B cell (primary cell): ENCODE measurements at regions not wholly inside any gene's neighbourhood (a gene's known extent, or its start where the extent isn't known, plus 50 kb on each side); places are given as distances from the start of the nearest gene placed in this dataset.

Experiments used
- ATAC-seq: fragments of 200-7000 bp; cut with Tn5 transposase; one replicate; pipeline ENCODE4 v1.10.0; 2021; ENCODE audit warnings: low read depth, mild to moderate bottlenecking, moderate number of reproducible peaks, moderate library complexity
- CTCF ChIA-PET: fragments of 350-600 bp; sonication (Branson Sonifier 250); formaldehyde crosslinking; loops from one replicate; lab custom pipeline; 2021; ENCODE audit warnings: antibody characterized with exemption, inconsistent platforms; lab: Charles Lee
- POLR2A ChIA-PET: fragments of 350-600 bp; sonication (Branson Sonifier 250); formaldehyde crosslinking; loops from one replicate; lab custom pipeline; 2021; ENCODE audit warnings: antibody characterized with exemption; lab: Charles Lee
- DNase-seq: peaks from one replicate; pipeline ENCODE4 v3.0.0; 2013
- H2AFZ ChIP-seq: 2 replicates; pipeline ENCODE4 v1.6.1; 2012; ENCODE audit warnings: mild to moderate bottlenecking, low read depth, low read length; ENCODE audit not compliant: insufficient read depth, poor library complexity, severe bottlenecking
- H3K27ac ChIP-seq, 2 donors: 1 replicate in 1 of 2; 2 replicates in 1 of 2; pipeline ENCODE4 v1.5.1; 2012 to 2013; ENCODE audit warnings: low read length in 2 of 2, mild to moderate bottlenecking in 2 of 2, moderate library complexity in 1 of 2
- H3K27me3 ChIP-seq, 4 experiments: fragments of 200-600 bp in 1 of 4; sonication (generic) in 1 of 4; replicated peaks in 1 of 4; 1 replicate in 2 of 4; 2 replicates in 2 of 4; pipeline versions ENCODE4 v1.6.1 to v1.7.0; 2013 to 2016; ENCODE audit warnings: low read length in 3 of 4, mild to moderate bottlenecking in 2 of 4, mixed read lengths in 1 of 4, moderate library complexity in 1 of 4; ENCODE audit not compliant: insufficient read depth in 4 of 4, control insufficient read depth in 3 of 4; ENCODE audit errors: control extremely low read depth in 1 of 4
- H3K36me3 ChIP-seq, 2 experiments: replicated peaks in 1 of 2; 1 replicate in 1 of 2; 2 replicates in 1 of 2; pipeline versions ENCODE4 v1.6.1 to v1.7.1; 2013; ENCODE audit warnings: low read length in 1 of 2; ENCODE audit not compliant: insufficient read depth in 2 of 2, control insufficient read depth in 1 of 2; ENCODE audit errors: control extremely low read depth in 1 of 2, extremely low read depth in 1 of 2
- H3K4me1 ChIP-seq, 2 donors: fragments of 200-600 bp in 1 of 2; sonication (generic) in 1 of 2; 1 replicate in 1 of 2; 2 replicates in 1 of 2; pipeline versions ENCODE4 v1.5.1 to v1.6.1; 2013 to 2017; ENCODE audit warnings: low read length in 2 of 2; ENCODE audit not compliant: control insufficient read depth in 2 of 2, insufficient read depth in 2 of 2
- H3K4me2 ChIP-seq: replicated peaks from 2 replicates; pipeline ENCODE3; 2012; ENCODE audit warnings: mild to moderate bottlenecking, low read depth, low read length; ENCODE audit not compliant: poor library complexity, severe bottlenecking
- H3K4me3 ChIP-seq, 5 experiments: fragments of 200-600 bp in 1 of 5; sonication (generic) in 1 of 5; 1 replicate in 3 of 5; 2 replicates in 2 of 5; pipeline versions ENCODE4 v1.5.1 to v1.7.0; 2011 to 2016; ENCODE audit warnings: low read length in 4 of 5, mild to moderate bottlenecking in 4 of 5, low read depth in 2 of 5, control low read depth in 1 of 5, moderate library complexity in 1 of 5; ENCODE audit not compliant: insufficient read depth in 1 of 5; ENCODE audit errors: control extremely low read depth in 1 of 5, extremely low read depth in 1 of 5
- H3K79me2 ChIP-seq: fragments of 200-600 bp; sonication (generic); one replicate; pipeline ENCODE4 v1.6.0; 2016; ENCODE audit warnings: low read length; ENCODE audit not compliant: control insufficient read depth, insufficient read depth
- H3K9ac ChIP-seq: fragments of 200-600 bp; sonication (generic); 2 replicates; pipeline ENCODE4 v1.6.1; 2017; ENCODE audit warnings: mild to moderate bottlenecking, low read length, moderate library complexity
- H3K9me3 ChIP-seq, 3 donors: one replicate each; pipeline versions ENCODE4 v1.6.1 to v1.7.1; 2013; ENCODE audit warnings: low read length in 2 of 3; ENCODE audit not compliant: control insufficient read depth in 2 of 3, insufficient read depth in 1 of 3; ENCODE audit errors: control extremely low read depth in 1 of 3
- H4K20me1 ChIP-seq: 2 replicates; pipeline ENCODE4 v1.6.0; 2012; ENCODE audit warnings: mild to moderate bottlenecking, low read length; ENCODE audit not compliant: insufficient read depth, control insufficient read depth, poor library complexity, severe bottlenecking
- H3K27ac Mint-ChIP-seq: one replicate; pipeline ENCODE4 v1.8.0; 2021; ENCODE audit warnings: mixed read lengths
- H3K27me3 Mint-ChIP-seq: one replicate; pipeline ENCODE4 v1.8.0; 2021; ENCODE audit warnings: mixed read lengths
- H3K4me1 Mint-ChIP-seq: one replicate; pipeline ENCODE4 v1.8.0; 2021; ENCODE audit warnings: mixed read lengths
- H3K4me3 Mint-ChIP-seq: one replicate; pipeline ENCODE4 v1.8.0; 2021; ENCODE audit warnings: mixed read lengths
- H3K9me3 Mint-ChIP-seq: one replicate; pipeline ENCODE4 v1.8.0; 2022; ENCODE audit warnings: mixed read lengths; ENCODE audit not compliant: insufficient read depth
- CTCF ChIP-seq: fragments of 200-600 bp; IDR thresholded peaks from one replicate; pipeline ENCODE4 v1.8.0; 2022; ENCODE audit warnings: antibody characterized with exemption, mild to moderate bottlenecking
- EZH2 ChIP-seq: IDR thresholded peaks from 2 replicates; pipeline ENCODE4 v1.6.1; 2012; ENCODE audit warnings: borderline replicate concordance, low read depth, mild to moderate bottlenecking, moderate library complexity, low read length; ENCODE audit not compliant: insufficient read depth, poor library complexity, severe bottlenecking
- WGBS: methylation state at CpG from one replicate; pipeline ENCODE4 v1.1.5; 2013; ENCODE audit warnings: missing lambda C conversion rate; ENCODE audit not compliant: insufficient coverage; 5-methylcytosine and 5-hydroxymethylcytosine counted together
- intact Hi-C: fragments of 100-400 bp; cut with micrococcal nuclease; formaldehyde crosslinking; loops from one replicate; pipeline ENCODE4 v1.10.0; 2022

- H3K9me3 ChIP-seq = no peaks in the 10 kb centered on the region
- H4K20me1 ChIP-seq = no peaks in the 10 kb centered on the region
- no peaks in the 10 kb centered on the region for H3K36me3 ChIP-seq
- 62% methylated on average over 2 of the region's 2 CpGs for WGBS
- no peak for TF ChIP-seq EZH2
- no peak for TF ChIP-seq CTCF
- H3K9me3 Mint-ChIP-seq = no peaks in the 10 kb centered on the region
- no peak overlapping the region for H3K27ac Mint-ChIP-seq
- no peak overlapping the region for H3K4me3 Mint-ChIP-seq
- no peak for ATAC-seq
- no peaks in the 10 kb centered on the region for H3K4me1 ChIP-seq
- ChIA-PET POLR2A (no interaction called here), CTCF (interaction anchor here (1.8 kb wide), 1 partner anchor 9 kb away, joined by 3 read pairs; no protein-coding TSS in a partner anchor)
- no peaks in the 10 kb centered on the region for H3K27me3 ChIP-seq
- H3K4me2 ChIP-seq = no peak overlapping the region
- no peak overlapping the region for H2AFZ ChIP-seq
- no peak for DNase-seq
- no peaks in the 10 kb centered on the region for H3K79me2 ChIP-seq
- no peak overlapping the region for H3K4me3 ChIP-seq
- no peak overlapping the region for H3K27ac ChIP-seq
- H3K27me3 Mint-ChIP-seq = peaks cover 3% of the 10 kb centered on the region
- intact Hi-C loops = no loop called here
- H3K9ac ChIP-seq = no peak overlapping the region
- no peaks in the 10 kb centered on the region for H3K4me1 Mint-ChIP-seq
Observed at GRCh38 chr13:76463314-76463713, 422.9 kb downstream of the KCTD12 start.

GRCh38 chr13:76461999-76462398 is 424.2 kb downstream of the KCTD12 start:
- Mint-ChIP-seq H3K27ac (no peak overlapping the region), H3K9me3 (no peaks in the 10 kb centered on the region), H3K27me3 (peaks cover 3% of the 10 kb centered on the region), H3K4me1 (no peaks in the 10 kb centered on the region), H3K4me3 (no peak overlapping the region)
- Histone ChIP-seq H2AFZ (no peak overlapping the region), H3K4me1 (no peaks in the 10 kb centered on the region), H3K4me2 (no peak overlapping the region), H4K20me1 (no peaks in the 10 kb centered on the region), H3K27ac (no peak overlapping the region), H3K4me3 (no peak overlapping the region), H3K9ac (no peak overlapping the region), H3K9me3 (no peaks in the 10 kb centered on the region), H3K36me3 (no peaks in the 10 kb centered on the region), H3K27me3 (no peaks in the 10 kb centered on the region), H3K79me2 (no peaks in the 10 kb centered on the region)
- 86% methylated on average over 1 of the region's 4 CpGs for WGBS
- DNase-seq (no peak), ATAC-seq (no peak)
- ChIA-PET POLR2A (no interaction called here), CTCF (interaction anchor here (0.9 to 1.8 kb wide), 3 partner anchors 10 to 766 kb away, joined by 3 read pairs; no protein-coding TSS in a partner anchor)
- TF ChIP-seq CTCF (no peak), EZH2 (no peak)
- intact Hi-C loops = no loop called here
